GM23338 (cell line): ENCODE measurements at regions not wholly inside any gene's neighbourhood (a gene's known extent, or its start where the extent isn't known, plus 50 kb on each side); places are given as distances from the start of the nearest gene placed in this dataset.

Source experiments
- ATAC-seq: fragments of 200-7000 bp; cut with Tn5 transposase; 3 replicates; pipeline ENCODE4 v1.9.1; 2020
- DNase-seq: peaks from one replicate; pipeline ENCODE4 v3.0.0-alpha.2; 2015; ENCODE audit warnings: low spot score
- H2AFZ ChIP-seq: fragments of 200-600 bp; sonication (generic); 2 replicates; pipeline ENCODE4 v1.8.0; 2016; ENCODE audit warnings: antibody characterized with exemption, mild to moderate bottlenecking, moderate library complexity
- H3F3A ChIP-seq: fragments of 200-600 bp; sonication (generic); replicated peaks from 2 replicates; pipeline ENCODE4 v1.8.0; 2017; ENCODE audit warnings: antibody characterized with exemption, mixed run types, low read depth
- H3K27ac ChIP-seq: fragments of 200-600 bp; sonication (generic); 2 replicates; pipeline ENCODE4 v1.6.1; 2016; ENCODE audit warnings: low read depth
- H3K27me3 ChIP-seq: fragments of 200-600 bp; sonication (generic); 2 replicates; pipeline ENCODE4 v1.8.0; 2016; ENCODE audit warnings: mild to moderate bottlenecking, mixed run types, moderate library complexity; ENCODE audit not compliant: insufficient read depth
- H3K36me3 ChIP-seq: fragments of 200-600 bp; sonication (generic); 2 replicates; pipeline ENCODE4 v1.8.0; 2016; ENCODE audit warnings: mild to moderate bottlenecking; ENCODE audit not compliant: insufficient read depth
- H3K4me1 ChIP-seq: fragments of 200-600 bp; sonication (generic); 2 replicates; pipeline ENCODE4 v1.8.0; 2016; ENCODE audit warnings: mild to moderate bottlenecking, moderate library complexity; ENCODE audit not compliant: insufficient read depth
- H3K4me2 ChIP-seq: fragments of 200-600 bp; sonication (generic); 2 replicates; pipeline ENCODE4 v1.7.1; 2017; ENCODE audit warnings: mixed run types
- H3K4me3 ChIP-seq: fragments of 200-600 bp; sonication (generic); 2 replicates; pipeline ENCODE4 v1.6.1; 2016; ENCODE audit warnings: mixed run types
- H3K79me2 ChIP-seq: fragments of 200-600 bp; sonication (generic); replicated peaks from 2 replicates; pipeline ENCODE4 v1.8.0; 2017; ENCODE audit warnings: mild to moderate bottlenecking; ENCODE audit not compliant: insufficient read depth
- H3K9me2 ChIP-seq: fragments of 200-600 bp; sonication (generic); 2 replicates; pipeline ENCODE4 v1.8.0; 2017; ENCODE audit not compliant: insufficient read depth
- H4K20me1 ChIP-seq: fragments of 200-600 bp; sonication (generic); replicated peaks from 2 replicates; pipeline ENCODE4 v1.8.0; 2017; ENCODE audit warnings: mild to moderate bottlenecking; ENCODE audit not compliant: insufficient read depth
- H3K27ac Mint-ChIP-seq: 2 replicates; pipeline ENCODE4 v1.8.0; 2020; ENCODE audit warnings: inconsistent platforms, mild to moderate bottlenecking, moderate library complexity, mixed read lengths
- H3K27me3 Mint-ChIP-seq: 3 replicates; pipeline ENCODE4 v1.8.0; 2022; ENCODE audit warnings: low read depth, mild to moderate bottlenecking, moderate library complexity, mixed read lengths, inconsistent platforms; ENCODE audit not compliant: insufficient read depth, poor library complexity
- H3K36me3 Mint-ChIP-seq: 3 replicates; pipeline ENCODE4 v1.8.0; 2021; ENCODE audit warnings: low read depth, mild to moderate bottlenecking, inconsistent platforms, moderate library complexity, mixed read lengths
- H3K4me1 Mint-ChIP-seq: 3 replicates; pipeline ENCODE4 v1.8.0; 2020; ENCODE audit warnings: mild to moderate bottlenecking, inconsistent platforms, mixed read lengths
- H3K4me3 Mint-ChIP-seq: 3 replicates; pipeline ENCODE4 v1.8.0; 2021; ENCODE audit warnings: moderate library complexity, mild to moderate bottlenecking, inconsistent platforms, mixed read lengths
- H3K9me3 Mint-ChIP-seq: 3 replicates; pipeline ENCODE4 v1.8.0; 2020; ENCODE audit warnings: moderate library complexity, mild to moderate bottlenecking, inconsistent platforms, mixed read lengths
- CREB1 ChIP-seq: fragments of 250-450 bp; sonication (Bioruptor Pico); IDR thresholded peaks from 2 replicates; pipeline ENCODE4 v1.5.0; 2020; ENCODE audit warnings: low read depth, mild to moderate bottlenecking, moderate library complexity
- EZH2phosphoT487 ChIP-seq: fragments of 200-600 bp; sonication (generic); IDR thresholded peaks from one replicate; pipeline ENCODE4 v1.8.1; 2018; ENCODE audit warnings: antibody characterized with exemption; ENCODE audit not compliant: unreplicated experiment
- JUNB ChIP-seq: IDR thresholded peaks from one replicate; pipeline ENCODE4 v1.6.1; 2016; ENCODE audit warnings: antibody characterized with exemption; ENCODE audit not compliant: unreplicated experiment
- POLR2AphosphoS5 ChIP-seq: IDR thresholded peaks from 2 replicates; pipeline ENCODE4 v1.6.1; 2016; ENCODE audit warnings: antibody characterized with exemption, low read depth
- STAT1 ChIP-seq: IDR thresholded peaks from one replicate; pipeline ENCODE4 v1.6.1; 2016; ENCODE audit warnings: antibody characterized with exemption; ENCODE audit not compliant: unreplicated experiment
- ZNF114 ChIP-seq: fragments of 250-450 bp; sonication (Bioruptor Pico); IDR thresholded peaks from 2 replicates; pipeline ENCODE4 v1.5.0; 2020; ENCODE audit warnings: mild to moderate bottlenecking, moderate library complexity
- ZNF331 ChIP-seq: fragments of 250-450 bp; sonication (Bioruptor Pico); IDR thresholded peaks from 2 replicates; pipeline ENCODE4 v1.5.0; 2020; ENCODE audit warnings: low read depth, mild to moderate bottlenecking, moderate library complexity
- TF ChIP-seq, protein P1 (sequence below), 2 experiments: fragments of 200-600 bp in 1 of 2; sonication (generic) in 1 of 2; conservative IDR thresholded peaks; 2 replicates each; pipeline versions ENCODE4 v1.5.1 to v1.6.1; 2016 to 2017; ENCODE audit warnings: antibody characterized with exemption in 2 of 2, low read depth in 2 of 2, mild to moderate bottlenecking in 2 of 2, moderate library complexity in 1 of 2
- TF ChIP-seq, protein P2 (sequence below): IDR thresholded peaks from 2 replicates; pipeline ENCODE4 v1.6.1; 2016; ENCODE audit warnings: antibody characterized with exemption
- TF ChIP-seq, protein P3 (sequence below): fragments of 250-450 bp; sonication (Bioruptor Pico); IDR thresholded peaks from 2 replicates; pipeline ENCODE4 v1.5.0; 2020; ENCODE audit warnings: mild to moderate bottlenecking, moderate library complexity
- TF ChIP-seq, protein P4 (sequence below): IDR thresholded peaks from one replicate; pipeline ENCODE4 v1.6.1; 2018; ENCODE audit warnings: antibody characterized with exemption; ENCODE audit not compliant: unreplicated experiment

DNA sequence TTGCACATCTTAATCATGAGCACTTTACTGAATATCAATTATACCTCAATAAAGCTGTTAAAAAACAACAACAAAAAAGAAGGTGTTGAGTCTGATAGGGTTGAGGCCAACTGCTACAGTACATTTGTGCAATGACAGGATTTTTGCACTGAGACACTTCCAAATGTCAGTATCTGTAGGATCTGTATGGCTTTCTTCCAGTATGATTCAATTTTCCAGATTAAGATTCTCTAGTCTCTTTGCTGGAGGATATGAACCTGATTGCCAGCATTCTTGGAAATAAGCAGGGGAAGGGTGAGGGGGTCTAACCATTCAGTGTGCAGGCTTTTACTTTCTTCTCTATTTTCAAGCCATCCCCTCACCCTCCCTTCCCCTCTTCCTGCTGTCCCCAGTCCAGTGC lies 85.1 kb downstream of the SEMA4F start:
- H3K9me2 ChIP-seq = no peaks in the 10 kb centered on the region; the same call in 1 of the 2 replicates
- TF ChIP-seq CREB1 (CRISPR knock-in tag) = no peak
- TF ChIP-seq STAT1 = no peak
- TF ChIP-seq, protein P1, sequence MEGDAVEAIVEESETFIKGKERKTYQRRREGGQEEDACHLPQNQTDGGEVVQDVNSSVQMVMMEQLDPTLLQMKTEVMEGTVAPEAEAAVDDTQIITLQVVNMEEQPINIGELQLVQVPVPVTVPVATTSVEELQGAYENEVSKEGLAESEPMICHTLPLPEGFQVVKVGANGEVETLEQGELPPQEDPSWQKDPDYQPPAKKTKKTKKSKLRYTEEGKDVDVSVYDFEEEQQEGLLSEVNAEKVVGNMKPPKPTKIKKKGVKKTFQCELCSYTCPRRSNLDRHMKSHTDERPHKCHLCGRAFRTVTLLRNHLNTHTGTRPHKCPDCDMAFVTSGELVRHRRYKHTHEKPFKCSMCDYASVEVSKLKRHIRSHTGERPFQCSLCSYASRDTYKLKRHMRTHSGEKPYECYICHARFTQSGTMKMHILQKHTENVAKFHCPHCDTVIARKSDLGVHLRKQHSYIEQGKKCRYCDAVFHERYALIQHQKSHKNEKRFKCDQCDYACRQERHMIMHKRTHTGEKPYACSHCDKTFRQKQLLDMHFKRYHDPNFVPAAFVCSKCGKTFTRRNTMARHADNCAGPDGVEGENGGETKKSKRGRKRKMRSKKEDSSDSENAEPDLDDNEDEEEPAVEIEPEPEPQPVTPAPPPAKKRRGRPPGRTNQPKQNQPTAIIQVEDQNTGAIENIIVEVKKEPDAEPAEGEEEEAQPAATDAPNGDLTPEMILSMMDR (conservative IDR thresholded peaks at IDR 0.05; ENCODE audit: low read depth in 2 of 2) = no peak
- no peak for TF ChIP-seq EZH2phosphoT487
- no peak for TF ChIP-seq ZNF114 (CRISPR knock-in tag)
- TF ChIP-seq, protein P2, sequence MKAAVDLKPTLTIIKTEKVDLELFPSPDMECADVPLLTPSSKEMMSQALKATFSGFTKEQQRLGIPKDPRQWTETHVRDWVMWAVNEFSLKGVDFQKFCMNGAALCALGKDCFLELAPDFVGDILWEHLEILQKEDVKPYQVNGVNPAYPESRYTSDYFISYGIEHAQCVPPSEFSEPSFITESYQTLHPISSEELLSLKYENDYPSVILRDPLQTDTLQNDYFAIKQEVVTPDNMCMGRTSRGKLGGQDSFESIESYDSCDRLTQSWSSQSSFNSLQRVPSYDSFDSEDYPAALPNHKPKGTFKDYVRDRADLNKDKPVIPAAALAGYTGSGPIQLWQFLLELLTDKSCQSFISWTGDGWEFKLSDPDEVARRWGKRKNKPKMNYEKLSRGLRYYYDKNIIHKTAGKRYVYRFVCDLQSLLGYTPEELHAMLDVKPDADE = no peak
- TF ChIP-seq, protein P3, sequence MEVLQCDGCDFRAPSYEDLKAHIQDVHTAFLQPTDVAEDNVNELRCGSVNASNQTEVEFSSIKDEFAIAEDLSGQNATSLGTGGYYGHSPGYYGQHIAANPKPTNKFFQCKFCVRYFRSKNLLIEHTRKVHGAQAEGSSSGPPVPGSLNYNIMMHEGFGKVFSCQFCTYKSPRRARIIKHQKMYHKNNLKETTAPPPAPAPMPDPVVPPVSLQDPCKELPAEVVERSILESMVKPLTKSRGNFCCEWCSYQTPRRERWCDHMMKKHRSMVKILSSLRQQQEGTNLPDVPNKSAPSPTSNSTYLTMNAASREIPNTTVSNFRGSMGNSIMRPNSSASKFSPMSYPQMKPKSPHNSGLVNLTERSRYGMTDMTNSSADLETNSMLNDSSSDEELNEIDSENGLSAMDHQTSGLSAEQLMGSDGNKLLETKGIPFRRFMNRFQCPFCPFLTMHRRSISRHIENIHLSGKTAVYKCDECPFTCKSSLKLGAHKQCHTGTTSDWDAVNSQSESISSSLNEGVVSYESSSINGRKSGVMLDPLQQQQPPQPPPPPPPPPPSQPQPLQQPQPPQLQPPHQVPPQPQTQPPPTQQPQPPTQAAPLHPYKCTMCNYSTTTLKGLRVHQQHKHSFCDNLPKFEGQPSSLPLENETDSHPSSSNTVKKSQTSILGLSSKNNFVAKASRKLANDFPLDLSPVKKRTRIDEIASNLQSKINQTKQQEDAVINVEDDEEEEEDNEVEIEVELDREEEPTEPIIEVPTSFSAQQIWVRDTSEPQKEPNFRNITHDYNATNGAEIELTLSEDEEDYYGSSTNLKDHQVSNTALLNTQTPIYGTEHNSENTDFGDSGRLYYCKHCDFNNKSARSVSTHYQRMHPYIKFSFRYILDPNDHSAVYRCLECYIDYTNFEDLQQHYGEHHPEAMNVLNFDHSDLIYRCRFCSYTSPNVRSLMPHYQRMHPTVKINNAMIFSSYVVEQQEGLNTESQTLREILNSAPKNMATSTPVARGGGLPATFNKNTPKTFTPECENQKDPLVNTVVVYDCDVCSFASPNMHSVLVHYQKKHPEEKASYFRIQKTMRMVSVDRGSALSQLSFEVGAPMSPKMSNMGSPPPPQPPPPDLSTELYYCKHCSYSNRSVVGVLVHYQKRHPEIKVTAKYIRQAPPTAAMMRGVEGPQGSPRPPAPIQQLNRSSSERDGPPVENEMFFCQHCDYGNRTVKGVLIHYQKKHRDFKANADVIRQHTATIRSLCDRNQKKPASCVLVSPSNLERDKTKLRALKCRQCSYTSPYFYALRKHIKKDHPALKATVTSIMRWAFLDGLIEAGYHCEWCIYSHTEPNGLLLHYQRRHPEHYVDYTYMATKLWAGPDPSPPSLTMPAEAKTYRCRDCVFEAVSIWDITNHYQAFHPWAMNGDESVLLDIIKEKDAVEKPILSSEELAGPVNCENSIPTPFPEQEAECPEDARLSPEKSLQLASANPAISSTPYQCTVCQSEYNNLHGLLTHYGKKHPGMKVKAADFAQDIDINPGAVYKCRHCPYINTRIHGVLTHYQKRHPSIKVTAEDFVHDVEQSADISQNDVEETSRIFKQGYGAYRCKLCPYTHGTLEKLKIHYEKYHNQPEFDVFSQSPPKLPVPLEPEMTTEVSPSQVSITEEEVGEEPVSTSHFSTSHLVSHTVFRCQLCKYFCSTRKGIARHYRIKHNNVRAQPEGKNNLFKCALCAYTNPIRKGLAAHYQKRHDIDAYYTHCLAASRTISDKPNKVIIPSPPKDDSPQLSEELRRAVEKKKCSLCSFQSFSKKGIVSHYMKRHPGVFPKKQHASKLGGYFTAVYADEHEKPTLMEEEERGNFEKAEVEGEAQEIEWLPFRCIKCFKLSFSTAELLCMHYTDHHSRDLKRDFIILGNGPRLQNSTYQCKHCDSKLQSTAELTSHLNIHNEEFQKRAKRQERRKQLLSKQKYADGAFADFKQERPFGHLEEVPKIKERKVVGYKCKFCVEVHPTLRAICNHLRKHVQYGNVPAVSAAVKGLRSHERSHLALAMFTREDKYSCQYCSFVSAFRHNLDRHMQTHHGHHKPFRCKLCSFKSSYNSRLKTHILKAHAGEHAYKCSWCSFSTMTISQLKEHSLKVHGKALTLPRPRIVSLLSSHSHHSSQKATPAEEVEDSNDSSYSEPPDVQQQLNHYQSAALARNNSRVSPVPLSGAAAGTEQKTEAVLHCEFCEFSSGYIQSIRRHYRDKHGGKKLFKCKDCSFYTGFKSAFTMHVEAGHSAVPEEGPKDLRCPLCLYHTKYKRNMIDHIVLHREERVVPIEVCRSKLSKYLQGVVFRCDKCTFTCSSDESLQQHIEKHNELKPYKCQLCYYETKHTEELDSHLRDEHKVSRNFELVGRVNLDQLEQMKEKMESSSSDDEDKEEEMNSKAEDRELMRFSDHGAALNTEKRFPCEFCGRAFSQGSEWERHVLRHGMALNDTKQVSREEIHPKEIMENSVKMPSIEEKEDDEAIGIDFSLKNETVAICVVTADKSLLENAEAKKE = no peak
- TF ChIP-seq JUNB = no peak
- no peak for TF ChIP-seq ZNF331 (CRISPR knock-in tag)
- TF ChIP-seq, protein P4, sequence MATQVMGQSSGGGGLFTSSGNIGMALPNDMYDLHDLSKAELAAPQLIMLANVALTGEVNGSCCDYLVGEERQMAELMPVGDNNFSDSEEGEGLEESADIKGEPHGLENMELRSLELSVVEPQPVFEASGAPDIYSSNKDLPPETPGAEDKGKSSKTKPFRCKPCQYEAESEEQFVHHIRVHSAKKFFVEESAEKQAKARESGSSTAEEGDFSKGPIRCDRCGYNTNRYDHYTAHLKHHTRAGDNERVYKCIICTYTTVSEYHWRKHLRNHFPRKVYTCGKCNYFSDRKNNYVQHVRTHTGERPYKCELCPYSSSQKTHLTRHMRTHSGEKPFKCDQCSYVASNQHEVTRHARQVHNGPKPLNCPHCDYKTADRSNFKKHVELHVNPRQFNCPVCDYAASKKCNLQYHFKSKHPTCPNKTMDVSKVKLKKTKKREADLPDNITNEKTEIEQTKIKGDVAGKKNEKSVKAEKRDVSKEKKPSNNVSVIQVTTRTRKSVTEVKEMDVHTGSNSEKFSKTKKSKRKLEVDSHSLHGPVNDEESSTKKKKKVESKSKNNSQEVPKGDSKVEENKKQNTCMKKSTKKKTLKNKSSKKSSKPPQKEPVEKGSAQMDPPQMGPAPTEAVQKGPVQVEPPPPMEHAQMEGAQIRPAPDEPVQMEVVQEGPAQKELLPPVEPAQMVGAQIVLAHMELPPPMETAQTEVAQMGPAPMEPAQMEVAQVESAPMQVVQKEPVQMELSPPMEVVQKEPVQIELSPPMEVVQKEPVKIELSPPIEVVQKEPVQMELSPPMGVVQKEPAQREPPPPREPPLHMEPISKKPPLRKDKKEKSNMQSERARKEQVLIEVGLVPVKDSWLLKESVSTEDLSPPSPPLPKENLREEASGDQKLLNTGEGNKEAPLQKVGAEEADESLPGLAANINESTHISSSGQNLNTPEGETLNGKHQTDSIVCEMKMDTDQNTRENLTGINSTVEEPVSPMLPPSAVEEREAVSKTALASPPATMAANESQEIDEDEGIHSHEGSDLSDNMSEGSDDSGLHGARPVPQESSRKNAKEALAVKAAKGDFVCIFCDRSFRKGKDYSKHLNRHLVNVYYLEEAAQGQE = no peak
- TF ChIP-seq POLR2AphosphoS5 = no peak
- H3K4me3 Mint-ChIP-seq = no peak overlapping the region
- no peak overlapping the region for H3K27ac Mint-ChIP-seq
- no peaks in the 10 kb centered on the region for H3K27me3 ChIP-seq
- H3K9me3 Mint-ChIP-seq = peaks cover 12% of the 10 kb centered on the region; the same call in 2 of the 3 replicates
- H3K4me2 ChIP-seq = no peak overlapping the region
- peaks cover 13% of the 10 kb centered on the region for H3K36me3 Mint-ChIP-seq
- H2AFZ ChIP-seq = no peak overlapping the region
- no peaks in the 10 kb centered on the region for H3K27me3 Mint-ChIP-seq
- no peaks in the 10 kb centered on the region for H4K20me1 ChIP-seq
- no peaks in the 10 kb centered on the region for H3K79me2 ChIP-seq
- no peak overlapping the region for H3K27ac ChIP-seq
- H3F3A ChIP-seq = no peaks in the 10 kb centered on the region
- ATAC-seq (no peak), DNase-seq (no peak)
- no peaks in the 10 kb centered on the region for H3K36me3 ChIP-seq
- H3K4me3 ChIP-seq = no peak overlapping the region
- peaks cover 22% of the 10 kb centered on the region for H3K4me1 ChIP-seq
- H3K4me1 Mint-ChIP-seq = peaks cover 36% of the 10 kb centered on the region
